ENCODE measurements at regions not wholly inside any gene's neighbourhood (a gene's known extent, or its start where the extent isn't known, plus 50 kb on each side); places are given as distances from the start of the nearest gene placed in this dataset.
A peak's percentile ranks its signal among the peaks of the same experiment; 100 is the strongest.

DNA sequence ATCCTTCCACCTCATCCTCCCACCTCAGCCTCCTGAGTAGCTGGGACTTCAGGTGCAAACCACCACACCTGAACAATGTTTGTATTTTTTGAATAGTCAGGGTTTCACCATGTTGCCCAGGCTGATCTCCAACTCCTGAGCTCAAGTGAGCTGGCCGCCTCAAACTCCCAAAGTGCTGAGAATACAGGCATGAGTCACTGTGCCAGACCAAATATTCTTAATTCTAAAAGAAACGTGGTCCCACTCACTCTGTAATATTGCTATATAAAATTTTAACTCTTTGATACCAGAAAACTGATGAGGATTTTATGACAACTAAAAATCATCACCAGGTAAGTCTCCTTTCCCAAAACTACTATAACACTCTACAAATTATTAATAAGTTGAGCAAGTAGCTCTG, 716.8 kb upstream of the GJE1 start:
- Mint-ChIP-seq H3K36me3 (ENCODE audit: low read depth, unreplicated experiment) (no peaks in the 10 kb centered on the region), H3K27me3 (ENCODE audit: low read depth, unreplicated experiment) (no peaks in the 10 kb centered on the region), H3K27ac (ENCODE audit: unreplicated experiment) (no peak overlapping the region), H3K9me3 (ENCODE audit: unreplicated experiment) (no peaks in the 10 kb centered on the region), H3K4me3 (ENCODE audit: unreplicated experiment) (no peak overlapping the region), H3K4me1 (ENCODE audit: low read depth, unreplicated experiment) (no peaks in the 10 kb centered on the region)
- Histone ChIP-seq H3K36me3 (ENCODE audit: insufficient read depth, low read length) (no peaks in the 10 kb centered on the region), H2AFZ (ENCODE audit: low read depth, low read length) (no peak overlapping the region), H3K79me2 (ENCODE audit: insufficient read depth, low read length) (no peaks in the 10 kb centered on the region), H3K27ac (ENCODE audit: low read depth, low read length) (no peak overlapping the region), H4K20me1 (ENCODE audit: insufficient read depth, low read length) (no peaks in the 10 kb centered on the region), H3K4me1 (ENCODE audit: insufficient read depth, low read length) (no peaks in the 10 kb centered on the region), H3K9me3 (ENCODE audit: insufficient read depth, low read depth, low read length) (no peaks in the 10 kb centered on the region), H3K27me3 (ENCODE audit: insufficient read depth, low read length) (no peaks in the 10 kb centered on the region), H3K4me2 (ENCODE audit: low read length) (no peak overlapping the region), H3K9ac (ENCODE audit: low read length) (no peak overlapping the region), H3K4me3 (ENCODE audit: insufficient read depth, low read depth, low read length) (no peak overlapping the region)
- FAIRE-seq: no peak
- no peak for DNase-seq (ENCODE audit: low read depth)
- TF ChIP-seq EZH2 (IDR thresholded peaks at IDR 0.05; ENCODE audit: insufficient read depth, low read length): no peak
- TF ChIP-seq, protein P1, sequence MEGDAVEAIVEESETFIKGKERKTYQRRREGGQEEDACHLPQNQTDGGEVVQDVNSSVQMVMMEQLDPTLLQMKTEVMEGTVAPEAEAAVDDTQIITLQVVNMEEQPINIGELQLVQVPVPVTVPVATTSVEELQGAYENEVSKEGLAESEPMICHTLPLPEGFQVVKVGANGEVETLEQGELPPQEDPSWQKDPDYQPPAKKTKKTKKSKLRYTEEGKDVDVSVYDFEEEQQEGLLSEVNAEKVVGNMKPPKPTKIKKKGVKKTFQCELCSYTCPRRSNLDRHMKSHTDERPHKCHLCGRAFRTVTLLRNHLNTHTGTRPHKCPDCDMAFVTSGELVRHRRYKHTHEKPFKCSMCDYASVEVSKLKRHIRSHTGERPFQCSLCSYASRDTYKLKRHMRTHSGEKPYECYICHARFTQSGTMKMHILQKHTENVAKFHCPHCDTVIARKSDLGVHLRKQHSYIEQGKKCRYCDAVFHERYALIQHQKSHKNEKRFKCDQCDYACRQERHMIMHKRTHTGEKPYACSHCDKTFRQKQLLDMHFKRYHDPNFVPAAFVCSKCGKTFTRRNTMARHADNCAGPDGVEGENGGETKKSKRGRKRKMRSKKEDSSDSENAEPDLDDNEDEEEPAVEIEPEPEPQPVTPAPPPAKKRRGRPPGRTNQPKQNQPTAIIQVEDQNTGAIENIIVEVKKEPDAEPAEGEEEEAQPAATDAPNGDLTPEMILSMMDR (IDR thresholded peaks at IDR 0.05; ENCODE audit: insufficient read depth, low read depth, low read length): no peak

DNA sequence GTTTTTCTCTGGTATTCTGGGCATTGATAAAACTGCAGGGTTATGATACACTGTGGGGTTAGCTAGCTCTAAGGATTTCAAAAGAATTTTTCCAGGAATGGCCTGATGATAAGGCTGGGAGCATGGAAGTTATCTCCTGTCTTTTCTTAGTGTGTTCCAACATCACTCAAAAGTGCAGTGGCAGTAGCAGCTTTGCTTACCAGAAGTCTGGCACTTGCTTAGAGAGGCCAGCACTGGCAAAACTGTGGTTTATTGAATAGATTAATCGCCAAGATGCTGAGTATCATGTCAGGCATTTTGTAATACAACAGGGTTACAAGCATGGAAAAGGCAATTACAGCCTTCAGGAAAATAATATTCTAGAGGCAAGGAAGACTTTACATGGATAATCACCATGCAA, 719.5 kb upstream of the GJE1 start:
- FAIRE-seq (no peak), DNase-seq (ENCODE audit: low read depth) (peak; percentile 8)
- no peaks in the 10 kb centered on the region for H3K27me3 Mint-ChIP-seq (ENCODE audit: low read depth, unreplicated experiment)
- Histone ChIP-seq H3K9ac (ENCODE audit: low read length) (no peak overlapping the region), H3K27ac (ENCODE audit: low read depth, low read length) (no peak overlapping the region), H3K4me3 (ENCODE audit: insufficient read depth, low read depth, low read length) (no peak overlapping the region), H3K27me3 (ENCODE audit: insufficient read depth, low read length) (no peaks in the 10 kb centered on the region), H3K9me3 (ENCODE audit: insufficient read depth, low read depth, low read length) (peaks cover 4% of the 10 kb centered on the region), H4K20me1 (ENCODE audit: insufficient read depth, low read length) (no peaks in the 10 kb centered on the region), H2AFZ (ENCODE audit: low read depth, low read length) (no peak overlapping the region), H3K79me2 (ENCODE audit: insufficient read depth, low read length) (no peaks in the 10 kb centered on the region), H3K4me2 (ENCODE audit: low read length) (no peak overlapping the region), H3K4me1 (ENCODE audit: insufficient read depth, low read length) (no peaks in the 10 kb centered on the region), H3K36me3 (ENCODE audit: insufficient read depth, low read length) (no peaks in the 10 kb centered on the region)
- no peak overlapping the region for H3K27ac Mint-ChIP-seq (ENCODE audit: unreplicated experiment)
- TF ChIP-seq, protein P1 (IDR thresholded peaks at IDR 0.05; ENCODE audit: insufficient read depth, low read depth, low read length): no peak
- TF ChIP-seq EZH2 (IDR thresholded peaks at IDR 0.05; ENCODE audit: insufficient read depth, low read length): no peak
- H3K9me3 Mint-ChIP-seq (ENCODE audit: unreplicated experiment): peaks cover 7% of the 10 kb centered on the region
- no peaks in the 10 kb centered on the region for H3K36me3 Mint-ChIP-seq (ENCODE audit: low read depth, unreplicated experiment)
- no peaks in the 10 kb centered on the region for H3K4me1 Mint-ChIP-seq (ENCODE audit: low read depth, unreplicated experiment)
- no peak overlapping the region for H3K4me3 Mint-ChIP-seq (ENCODE audit: unreplicated experiment)

DNA sequence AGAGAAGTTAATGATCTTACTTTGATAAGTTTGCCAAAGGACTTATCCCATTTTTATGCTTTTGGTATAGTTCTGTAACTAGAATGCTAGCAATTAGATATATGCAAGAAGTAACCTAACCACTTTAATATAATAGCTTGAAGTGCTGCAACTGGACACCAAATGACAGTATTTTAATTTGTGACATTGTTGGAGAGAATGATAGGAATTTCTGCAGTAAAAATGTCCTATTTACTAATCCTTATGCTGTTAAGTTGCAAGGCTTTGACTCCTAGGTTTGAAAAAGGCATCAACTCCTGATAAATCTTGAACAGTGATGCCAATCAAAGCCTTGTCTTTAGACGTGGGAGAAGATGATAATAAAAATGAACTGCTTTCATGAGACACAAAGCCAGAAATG, 726.0 kb upstream of the GJE1 start:
- no peaks in the 10 kb centered on the region for H3K4me1 Mint-ChIP-seq (ENCODE audit: low read depth, unreplicated experiment)

More for the DNA sequence above, 726.0 kb upstream of the GJE1 start:
- Histone ChIP-seq H3K9me3 (ENCODE audit: insufficient read depth, low read depth, low read length) (peaks cover 4% of the 10 kb centered on the region), H2AFZ (ENCODE audit: low read depth, low read length) (no peak overlapping the region), H3K36me3 (ENCODE audit: insufficient read depth, low read length) (no peaks in the 10 kb centered on the region), H3K27ac (ENCODE audit: low read depth, low read length) (no peak overlapping the region), H3K4me2 (ENCODE audit: low read length) (no peak overlapping the region), H3K9ac (ENCODE audit: low read length) (no peak overlapping the region), H3K4me1 (ENCODE audit: insufficient read depth, low read length) (no peaks in the 10 kb centered on the region), H3K79me2 (ENCODE audit: insufficient read depth, low read length) (no peaks in the 10 kb centered on the region), H3K4me3 (ENCODE audit: insufficient read depth, low read depth, low read length) (no peak overlapping the region), H3K27me3 (ENCODE audit: insufficient read depth, low read length) (no peaks in the 10 kb centered on the region), H4K20me1 (ENCODE audit: insufficient read depth, low read length) (no peaks in the 10 kb centered on the region)
- Mint-ChIP-seq H3K27ac (ENCODE audit: unreplicated experiment) (no peak overlapping the region), H3K4me3 (ENCODE audit: unreplicated experiment) (no peak overlapping the region), H3K27me3 (ENCODE audit: low read depth, unreplicated experiment) (no peaks in the 10 kb centered on the region), H3K36me3 (ENCODE audit: low read depth, unreplicated experiment) (no peaks in the 10 kb centered on the region), H3K9me3 (ENCODE audit: unreplicated experiment) (peaks cover 7% of the 10 kb centered on the region)
- no peak for FAIRE-seq
- TF ChIP-seq, protein P1 (IDR thresholded peaks at IDR 0.05; ENCODE audit: insufficient read depth, low read depth, low read length): no peak
- TF ChIP-seq EZH2 (IDR thresholded peaks at IDR 0.05; ENCODE audit: insufficient read depth, low read length): no peak
- DNase-seq (ENCODE audit: low read depth): no peak
